Right hindlimb (tissue), 1 donor: ENCODE measurements at regions not wholly inside any gene's neighbourhood (a gene's known extent, or its start where the extent isn't known, plus 50 kb on each side); places are given as distances from the start of the nearest gene placed in this dataset.

ENCODE experiments used
- DNase-seq: peaks from one replicate; pipeline ENCODE4 v3.0.0-alpha.2; 2018

- DNase-seq = no peak
These were observed 162.9 kb downstream of the FAM170A start for GRCh38 chr5:119792161-119792799.

- DNase-seq = no peak
These were observed 166.4 kb downstream of the FAM170A start for GRCh38 chr5:119795768-119796167.

GRCh38 chr5:119801570-119801969, 172.2 kb downstream of the FAM170A start:
- no peak for DNase-seq

GRCh38 chr5:119808024-119808423, 178.7 kb downstream of the FAM170A start:
- no peak for DNase-seq

- no peak for DNase-seq
These were observed 179.1 kb downstream of the FAM170A start for GRCh38 chr5:119808474-119808873.

GRCh38 chr5:119810217-119810616, 180.9 kb downstream of the FAM170A start:
- no peak for DNase-seq

- DNase-seq = no peak
These were observed 182.1 kb downstream of the FAM170A start for GRCh38 chr5:119811458-119811857.

GRCh38 chr5:119814655-119815054, 185.3 kb downstream of the FAM170A start:
- no peak for DNase-seq

- no peak for DNase-seq
These were observed 186.7 kb downstream of the FAM170A start for GRCh38 chr5:119816055-119816454.

- DNase-seq = no peak
These were observed 190.7 kb downstream of the FAM170A start for GRCh38 chr5:119820016-119820415.

- no peak for DNase-seq
These were observed 191.2 kb downstream of the FAM170A start for GRCh38 chr5:119820608-119821007.

- DNase-seq = no peak
These were observed 199.2 kb downstream of the FAM170A start for GRCh38 chr5:119828541-119828940.

- no peak for DNase-seq
These were observed 200.0 kb downstream of the FAM170A start for GRCh38 chr5:119829341-119829740.

GRCh38 chr5:119833176-119833575, 203.8 kb downstream of the FAM170A start:
- DNase-seq = no peak

- DNase-seq = no peak
These were observed 210.8 kb downstream of the FAM170A start for GRCh38 chr5:119840175-119840574.

- no peak for DNase-seq
These were observed 222.8 kb downstream of the FAM170A start for GRCh38 chr5:119852140-119852539.

GRCh38 chr5:119860463-119860862, 231.1 kb downstream of the FAM170A start:
- DNase-seq = no peak

- DNase-seq = no peak
These were observed 233.3 kb downstream of the FAM170A start for GRCh38 chr5:119862619-119863018.

- DNase-seq = no peak
These were observed 234.9 kb downstream of the FAM170A start for GRCh38 chr5:119864286-119864685.

- DNase-seq = no peak
These were observed 244.3 kb downstream of the FAM170A start for GRCh38 chr5:119873611-119874010.

GRCh38 chr5:119876522-119876921, 247.2 kb downstream of the FAM170A start:
- DNase-seq = no peak

GRCh38 chr5:119878712-119879111, 249.4 kb downstream of the FAM170A start:
- no peak for DNase-seq

GRCh38 chr5:119879446-119879845, 250.1 kb downstream of the FAM170A start:
- DNase-seq = no peak

- no peak for DNase-seq
These were observed 265.7 kb downstream of the FAM170A start for GRCh38 chr5:119895066-119895465.

- no peak for DNase-seq
These were observed 267.6 kb downstream of the FAM170A start for GRCh38 chr5:119896826-119897536.
